Tibial nerve (tissue), 4 donors: ENCODE measurements at regions not wholly inside any gene's neighbourhood (a gene's known extent, or its start where the extent isn't known, plus 50 kb on each side); places are given as distances from the start of the nearest gene placed in this dataset.

Source experiments
- DNase-seq, 2 donors: peaks; one replicate each; pipeline ENCODE4 v3.0.0-alpha.2; 2019; ENCODE audit warnings: low spot score in 2 of 2
- H3K27ac ChIP-seq, 4 donors: fragments of 200-600 bp; sonication (generic) in 3 of 4; one replicate each; pipeline ENCODE4 v1.5.1; 2017 to 2019; ENCODE audit warnings: mild to moderate bottlenecking in 1 of 4
- H3K27me3 ChIP-seq, 2 donors: fragments of 200-600 bp; sonication (generic) in 1 of 2; one replicate each; pipeline versions ENCODE4 v1.5.1 to v1.6.0; 2017 to 2019
- H3K36me3 ChIP-seq, 3 donors: fragments of 200-600 bp; sonication (generic); one replicate each; pipeline ENCODE4 v1.5.1; 2018 to 2019
- H3K4me1 ChIP-seq, 4 donors: fragments of 200-600 bp; sonication (generic) in 3 of 4; one replicate each; pipeline ENCODE4 v1.5.1; 2017 to 2019
- H3K4me3 ChIP-seq, 4 donors: fragments of 200-600 bp; sonication (generic) in 3 of 4; one replicate each; pipeline ENCODE4 v1.5.1; 2017 to 2019; ENCODE audit warnings: mild to moderate bottlenecking in 1 of 4, moderate library complexity in 1 of 4
- H3K9me3 ChIP-seq, 4 donors: fragments of 200-600 bp; sonication (generic) in 3 of 4; one replicate each; pipeline ENCODE4 v1.5.1; 2017 to 2019
- CTCF ChIP-seq, 5 experiments: fragments of 200-600 bp in 3 of 5; fragments of 450-650 bp in 2 of 5; sonication (generic) in 3 of 5; IDR thresholded peaks; one replicate each; pipeline ENCODE4 v1.5.1; 2016 to 2019; ENCODE audit warnings: antibody characterized with exemption in 5 of 5, mild to moderate bottlenecking in 3 of 5, moderate library complexity in 2 of 5
- EP300 ChIP-seq, 2 donors: sonication (generic); formaldehyde crosslinking; IDR thresholded peaks; one replicate each; pipeline ENCODE4 v1.6.1; 2017; ENCODE audit warnings: antibody characterized with exemption in 2 of 2, mild to moderate bottlenecking in 1 of 2
- POLR2A ChIP-seq, 2 donors: fragments of 450-650 bp; IDR thresholded peaks; one replicate each; pipeline ENCODE4 v1.6.1; 2017; ENCODE audit warnings: antibody characterized with exemption in 2 of 2, mild to moderate bottlenecking in 2 of 2, moderate library complexity in 2 of 2
- WGBS, 2 donors: methylation state at CpG; one replicate each; pipeline ENCODE4 v1.1.5; 2018; 5-methylcytosine and 5-hydroxymethylcytosine counted together

- H3K9me3 ChIP-seq = no peaks in the 10 kb centered on the region
- H3K36me3 ChIP-seq = no peaks in the 10 kb centered on the region
- no peak overlapping the region for H3K27ac ChIP-seq
- no peaks in the 10 kb centered on the region for H3K4me1 ChIP-seq
- no peak overlapping the region for H3K4me3 ChIP-seq
- no peak for DNase-seq
- TF ChIP-seq EP300 (IDR thresholded peaks at IDR 0.05) (no peak), CTCF (IDR thresholded peaks at IDR 0.05) (no peak), POLR2A (IDR thresholded peaks at IDR 0.05) (no peak)
- no peaks in the 10 kb centered on the region for H3K27me3 ChIP-seq
- WGBS, 2 donors = 60 to 94% methylated on average over 2 of the region's 2 CpGs
Observed at GRCh38 chr17:71850812-71851211, 270.0 kb upstream of the SOX9 start.

- Histone ChIP-seq H3K36me3 (no peaks in the 10 kb centered on the region), H3K27me3 (no peaks in the 10 kb centered on the region), H3K9me3 (no peaks in the 10 kb centered on the region), H3K4me1 (no peaks in the 10 kb centered on the region), H3K4me3 (no peak overlapping the region), H3K27ac (no peak overlapping the region)
- WGBS, 2 donors = 54 to 79% methylated on average over 4 of the region's 4 CpGs
- no peak for TF ChIP-seq POLR2A (IDR thresholded peaks at IDR 0.05)
- no peak for TF ChIP-seq EP300 (IDR thresholded peaks at IDR 0.05)
- TF ChIP-seq CTCF (IDR thresholded peaks at IDR 0.05) = no peak
- DNase-seq = no peak
Observed at GRCh38 chr17:71855010-71855409, 265.8 kb upstream of the SOX9 start.

- Histone ChIP-seq H3K36me3 (no peaks in the 10 kb centered on the region), H3K27me3 (no peaks in the 10 kb centered on the region), H3K9me3 (no peaks in the 10 kb centered on the region), H3K4me1 (no peaks in the 10 kb centered on the region), H3K4me3 (no peak overlapping the region), H3K27ac (no peak overlapping the region)
- TF ChIP-seq POLR2A (IDR thresholded peaks at IDR 0.05) = no peak
- TF ChIP-seq CTCF (IDR thresholded peaks at IDR 0.05) = no peak
- no peak for TF ChIP-seq EP300 (IDR thresholded peaks at IDR 0.05)
- 42 to 43% methylated on average over 2 of the region's 2 CpGs for WGBS, 2 donors
- DNase-seq = no peak
Observed at GRCh38 chr17:71864755-71865154, 256.1 kb upstream of the SOX9 start.

GRCh38 chr17:71866095-71866494 lies 254.7 kb upstream of the SOX9 start:
- Histone ChIP-seq H3K4me3 (no peak overlapping the region), H3K27ac (no peak overlapping the region), H3K36me3 (no peaks in the 10 kb centered on the region), H3K4me1 (peaks cover 0 to 4% (median 0%) of the 10 kb centered on the region in 4 donors), H3K27me3 (no peaks in the 10 kb centered on the region), H3K9me3 (no peaks in the 10 kb centered on the region)
- no peak for TF ChIP-seq CTCF (IDR thresholded peaks at IDR 0.05)
- no peak for TF ChIP-seq EP300 (IDR thresholded peaks at IDR 0.05)
- no peak for TF ChIP-seq POLR2A (IDR thresholded peaks at IDR 0.05)
- WGBS, 2 donors = 89 to 97% methylated on average over 7 of the region's 7 CpGs
- DNase-seq = no peak

GRCh38 chr17:71869293-71869692 lies 251.5 kb upstream of the SOX9 start:
- 56 to 65% methylated on average over 4 of the region's 4 CpGs for WGBS, 2 donors
- Histone ChIP-seq H3K27me3 (no peaks in the 10 kb centered on the region), H3K4me1 (peaks cover 0 to 4% (median 0%) of the 10 kb centered on the region in 4 donors), H3K27ac (no peak overlapping the region), H3K36me3 (no peaks in the 10 kb centered on the region), H3K9me3 (no peaks in the 10 kb centered on the region), H3K4me3 (no peak overlapping the region)
- no peak for DNase-seq
- TF ChIP-seq EP300 (IDR thresholded peaks at IDR 0.05) (no peak), POLR2A (IDR thresholded peaks at IDR 0.05) (no peak), CTCF (IDR thresholded peaks at IDR 0.05) (no peak)
